Pancreas (tissue), 10 donors: ENCODE measurements at regions not wholly inside any gene's neighbourhood (a gene's known extent, or its start where the extent isn't known, plus 50 kb on each side); places are given as distances from the start of the nearest gene placed in this dataset.

Experiments used
- ATAC-seq, 4 donors: fragments of 200-7000 bp; cut with Tn5 transposase; one replicate each; pipeline versions ENCODE4 v1.8.0 to v1.9.1; 2020; ENCODE audit warnings: mild to moderate bottlenecking in 4 of 4, moderate library complexity in 4 of 4
- DNase-seq, 6 donors: peaks; one replicate each; pipeline ENCODE4 v3.0.0-alpha.2; 2020
- FAIRE-seq: peaks from 2 replicates; lab custom pipeline; 2012; peaks lifted over from hg19 to GRCh38; lab: Jason Lieb, UNC
- H3K27ac ChIP-seq, 4 donors: fragments of 200-600 bp; sonication (generic); 1 replicate in 3 of 4; 2 replicates in 1 of 4; pipeline versions ENCODE4 v1.5.0 to v1.8.0; 2020
- H3K27me3 ChIP-seq, 4 donors: fragments of 200-600 bp; one replicate each; pipeline ENCODE4 v1.8.0; 2021
- H3K36me3 ChIP-seq, 3 donors: fragments of 200-600 bp; sonication (generic) in 1 of 3; one replicate each; pipeline versions ENCODE4 v1.5.0 to v1.8.0; 2020 to 2021
- H3K4me1 ChIP-seq, 3 donors: fragments of 200-600 bp; one replicate each; pipeline ENCODE4 v1.8.0; 2021
- H3K4me3 ChIP-seq, 4 donors: fragments of 200-600 bp; sonication (generic) in 2 of 4; one replicate each; pipeline versions ENCODE4 v1.5.0 to v1.8.0; 2020 to 2021
- H3K9me3 ChIP-seq, 4 donors: fragments of 200-600 bp; one replicate each; pipeline ENCODE4 v1.8.0; 2021
- WGBS, 2 donors: extraction: QIAGEN DNeasy Blood & Tissue Kit; methylation state at CpG; one replicate each; pipeline ENCODE4 v1.1.7; 2013; 5-methylcytosine and 5-hydroxymethylcytosine counted together
- intact Hi-C, 3 donors: fragments of 100-400 bp; cut with DNase I; formaldehyde crosslinking; loops; one replicate each; pipeline versions ENCODE4 v1.11.1 to v1.14.2; 2022
- TF ChIP-seq, protein P1 (sequence below), 4 donors: fragments of 200-600 bp; sonication (generic) in 3 of 4; IDR thresholded peaks; one replicate each; pipeline versions ENCODE4 v1.5.0 to v1.8.0; 2021; ENCODE audit warnings: antibody characterized with exemption in 4 of 4
- donor health status: healthy with polysubstance abuse.
- donor health status: DM: no; HTN: no; CAD: no; lungs with moderate emphysema.
- donor health status: DM: no; HTN: no; CAD: no.
- donor health status: control.
- donor health status: control.
- donor health status: Bipolar disorder and iron deficiency.
- donor health status: DM: yes; HTN: yes; CAD: no.
- donor health status: DM: no; HTN: no; CAD: no.
- donor health status: DM: no; HTN: no; CAD: no.
- donor health status: DM: yes; HTN: yes; CAD: no.

DNA sequence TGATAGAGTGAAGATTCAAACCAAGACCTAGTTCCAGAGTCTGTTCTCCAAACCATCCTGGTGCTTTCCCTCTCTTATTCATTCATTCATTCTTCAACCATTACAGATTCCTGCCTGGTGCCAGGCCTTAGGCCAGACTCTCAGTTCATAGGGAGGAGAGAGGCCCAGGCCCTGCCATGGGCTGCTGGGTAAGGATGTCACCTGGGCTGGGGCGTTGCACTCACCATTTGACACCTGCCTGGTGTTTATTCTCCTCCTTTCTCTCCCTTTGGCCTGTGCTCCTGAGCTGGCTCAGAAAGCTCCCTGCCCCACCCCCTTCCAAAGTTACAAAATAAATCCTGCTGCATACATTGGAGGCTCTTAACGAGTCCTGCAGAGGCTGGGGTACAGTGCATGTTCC, 549.8 kb downstream of the MATN1 start:
- intact Hi-C loops: no loop called here
- ATAC-seq: no peak

GRCh38 chr1:30172757-30173156, 550.6 kb downstream of the MATN1 start:
- Histone ChIP-seq H3K36me3 (no peaks in the 10 kb centered on the region), H3K27me3 (peaks cover 0 to 15% (median 0%) of the 10 kb centered on the region in 4 donors), H3K4me1 (no peaks in the 10 kb centered on the region), H3K27ac (no peak overlapping the region), H3K4me3 (no peak overlapping the region), H3K9me3 (no peaks in the 10 kb centered on the region)
- TF ChIP-seq, protein P1, sequence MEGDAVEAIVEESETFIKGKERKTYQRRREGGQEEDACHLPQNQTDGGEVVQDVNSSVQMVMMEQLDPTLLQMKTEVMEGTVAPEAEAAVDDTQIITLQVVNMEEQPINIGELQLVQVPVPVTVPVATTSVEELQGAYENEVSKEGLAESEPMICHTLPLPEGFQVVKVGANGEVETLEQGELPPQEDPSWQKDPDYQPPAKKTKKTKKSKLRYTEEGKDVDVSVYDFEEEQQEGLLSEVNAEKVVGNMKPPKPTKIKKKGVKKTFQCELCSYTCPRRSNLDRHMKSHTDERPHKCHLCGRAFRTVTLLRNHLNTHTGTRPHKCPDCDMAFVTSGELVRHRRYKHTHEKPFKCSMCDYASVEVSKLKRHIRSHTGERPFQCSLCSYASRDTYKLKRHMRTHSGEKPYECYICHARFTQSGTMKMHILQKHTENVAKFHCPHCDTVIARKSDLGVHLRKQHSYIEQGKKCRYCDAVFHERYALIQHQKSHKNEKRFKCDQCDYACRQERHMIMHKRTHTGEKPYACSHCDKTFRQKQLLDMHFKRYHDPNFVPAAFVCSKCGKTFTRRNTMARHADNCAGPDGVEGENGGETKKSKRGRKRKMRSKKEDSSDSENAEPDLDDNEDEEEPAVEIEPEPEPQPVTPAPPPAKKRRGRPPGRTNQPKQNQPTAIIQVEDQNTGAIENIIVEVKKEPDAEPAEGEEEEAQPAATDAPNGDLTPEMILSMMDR (IDR thresholded peaks at IDR 0.05): no peak
- intact Hi-C loops: no loop called here
- no peak for ATAC-seq
- DNase-seq: no peak
- 50 to 60% methylated on average over 2 of the region's 2 CpGs for WGBS, 2 donors
- FAIRE-seq: no peak

More for the DNA sequence above, 549.8 kb downstream of the MATN1 start:
- TF ChIP-seq, protein P1 (IDR thresholded peaks at IDR 0.05): no peak
- Histone ChIP-seq H3K4me1 (no peaks in the 10 kb centered on the region), H3K4me3 (no peak overlapping the region), H3K9me3 (no peaks in the 10 kb centered on the region), H3K27me3 (peaks cover 0 to 15% (median 0%) of the 10 kb centered on the region in 4 donors), H3K27ac (no peak overlapping the region), H3K36me3 (no peaks in the 10 kb centered on the region)
- DNase-seq (no peak), FAIRE-seq (no peak)
- WGBS, 2 donors: 20 to 22% methylated on average over 2 of the region's 2 CpGs

DNA sequence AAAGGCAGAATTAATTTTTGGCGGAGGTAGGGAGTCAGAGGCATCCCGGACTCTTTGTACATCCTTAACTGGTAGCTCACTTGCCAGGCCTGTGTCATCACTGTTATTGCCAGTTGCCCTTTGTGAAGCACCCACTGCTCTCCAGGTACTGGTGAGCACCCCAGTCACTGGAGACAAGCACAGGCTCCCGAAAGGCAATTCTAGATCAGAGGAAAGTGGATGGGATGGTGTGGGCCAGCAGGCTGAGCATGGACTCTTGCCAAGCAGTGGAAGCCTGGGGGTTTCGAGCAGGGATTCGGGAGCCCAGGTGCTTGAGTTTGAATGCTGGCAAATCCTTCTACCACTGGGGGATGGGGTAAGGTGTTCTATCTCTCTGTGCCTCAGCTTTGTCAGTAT, 551.1 kb downstream of the MATN1 start:
- WGBS, 2 donors: 81 to 91% methylated on average over 5 of the region's 5 CpGs
- Histone ChIP-seq H3K27me3 (peaks cover 0 to 11% (median 0%) of the 10 kb centered on the region in 4 donors), H3K9me3 (no peaks in the 10 kb centered on the region), H3K4me3 (no peak overlapping the region), H3K36me3 (no peaks in the 10 kb centered on the region), H3K27ac (no peak overlapping the region), H3K4me1 (no peaks in the 10 kb centered on the region)
- DNase-seq (no peak), FAIRE-seq (no peak), ATAC-seq (no peak)
- TF ChIP-seq, protein P1 (IDR thresholded peaks at IDR 0.05): no peak
- intact Hi-C loops: no loop called here

GRCh38 chr1:30171537-30172298, 551.7 kb downstream of the MATN1 start:
- Histone ChIP-seq H3K4me1 (no peaks in the 10 kb centered on the region), H3K4me3 (no peak overlapping the region), H3K27me3 (peaks cover 0 to 5% (median 0%) of the 10 kb centered on the region in 4 donors), H3K9me3 (no peaks in the 10 kb centered on the region), H3K36me3 (no peaks in the 10 kb centered on the region), H3K27ac (no peak overlapping the region)
- ATAC-seq (no peak), FAIRE-seq (no peak), DNase-seq (no peak)
- TF ChIP-seq, protein P1 (IDR thresholded peaks at IDR 0.05): no peak
- WGBS, 2 donors: 68 to 80% methylated on average over 9 of the region's 9 CpGs
- intact Hi-C loops: no loop called here

- no peaks in the 10 kb centered on the region for H3K27me3 ChIP-seq
- intact Hi-C loops: no loop called here
- FAIRE-seq (no peak), DNase-seq (no peak), ATAC-seq (no peak)
- H3K4me3 ChIP-seq: no peak overlapping the region
- TF ChIP-seq, protein P1 (IDR thresholded peaks at IDR 0.05): no peak
- no peak overlapping the region for H3K27ac ChIP-seq
- 65 to 69% methylated on average over 4 of the region's 4 CpGs for WGBS, 2 donors
- H3K9me3 ChIP-seq: no peaks in the 10 kb centered on the region
- no peaks in the 10 kb centered on the region for H3K36me3 ChIP-seq
- H3K4me1 ChIP-seq: no peaks in the 10 kb centered on the region
These were observed 554.1 kb downstream of the MATN1 start for GRCh38 chr1:30169269-30169668.
